Astrocyte of the hippocampus (primary cell): ENCODE measurements at regions not wholly inside any gene's neighbourhood (a gene's known extent, or its start where the extent isn't known, plus 50 kb on each side); places are given as distances from the start of the nearest gene placed in this dataset.

Source experiments
- DNase-seq: peaks from one replicate; pipeline ENCODE4 v3.0.0; 2011; ENCODE audit warnings: low read depth, low spot score

GRCh38 chr7:42858570-42858969 lies 53.3 kb downstream of the C7orf25 start:
- DNase-seq, result no peak

- DNase-seq, result peak; percentile 33
These were observed 55.3 kb downstream of the C7orf25 start for GRCh38 chr7:42856605-42856987.

- DNase-seq, result no peak
These were observed 57.2 kb downstream of the C7orf25 start for GRCh38 chr7:42854571-42855118.

- no peak for DNase-seq
These were observed 59.3 kb downstream of the C7orf25 start for GRCh38 chr7:42852531-42852930.

GRCh38 chr7:42843205-42843800 lies 68.6 kb downstream of the C7orf25 start:
- peak; percentile 71 for DNase-seq

- DNase-seq, result no peak
These were observed 77.2 kb downstream of the C7orf25 start for GRCh38 chr7:42834676-42835075.

- no peak for DNase-seq
These were observed 78.5 kb downstream of the C7orf25 start for GRCh38 chr7:42833411-42833810.

GRCh38 chr7:42832667-42833066 lies 79.2 kb downstream of the C7orf25 start:
- no peak for DNase-seq

GRCh38 chr7:42831718-42832522 lies 80.0 kb downstream of the C7orf25 start:
- DNase-seq, result peak; percentile 69

- DNase-seq, result peak; percentile 50
These were observed 80.7 kb downstream of the C7orf25 start for GRCh38 chr7:42831006-42831717.

- DNase-seq, result no peak
These were observed 99.1 kb downstream of the C7orf25 start for GRCh38 chr7:42812779-42813178.

GRCh38 chr7:42805601-42806000 lies 106.3 kb downstream of the C7orf25 start:
- DNase-seq, result no peak

GRCh38 chr7:42794673-42795072 lies 117.2 kb downstream of the C7orf25 start:
- DNase-seq, result no peak

- DNase-seq, result no peak
These were observed 119.0 kb downstream of the C7orf25 start for GRCh38 chr7:42792841-42793240.

- DNase-seq, result no peak
These were observed 121.7 kb downstream of the C7orf25 start for GRCh38 chr7:42790196-42790595.

- no peak for DNase-seq
These were observed 137.4 kb downstream of the C7orf25 start for GRCh38 chr7:42774436-42774835.

GRCh38 chr7:42770114-42770513 lies 141.8 kb downstream of the C7orf25 start:
- no peak for DNase-seq

GRCh38 chr7:42768045-42768444 lies 143.8 kb downstream of the C7orf25 start:
- DNase-seq, result no peak

GRCh38 chr7:42766782-42767423 lies 145.0 kb downstream of the C7orf25 start:
- DNase-seq, result no peak

- DNase-seq, result no peak
These were observed 145.9 kb downstream of the C7orf25 start for GRCh38 chr7:42765931-42766330.

- peak; percentile 7 for DNase-seq
These were observed 148.7 kb downstream of the C7orf25 start for GRCh38 chr7:42763137-42763551.

- DNase-seq, result no peak
These were observed 150.4 kb downstream of the C7orf25 start for GRCh38 chr7:42761486-42761885.
